Keratinocyte (primary cell): ENCODE measurements at regions not wholly inside any gene's neighbourhood (a gene's known extent, or its start where the extent isn't known, plus 50 kb on each side); places are given as distances from the start of the nearest gene placed in this dataset.

ENCODE experiments used
- DNase-seq: peaks from one replicate; pipeline ENCODE4 v3.0.0-alpha.2; 2011; ENCODE audit warnings: low read depth, missing footprints, low spot score
- FAIRE-seq: peaks from 2 replicates; lab custom pipeline; 2011; peaks lifted over from hg19 to GRCh38; lab: Jason Lieb, UNC
- H2AFZ ChIP-seq: 2 replicates; pipeline ENCODE4 v1.6.0; 2012; ENCODE audit warnings: low read length, control low read depth, inconsistent platforms; ENCODE audit not compliant: control insufficient read depth
- H3K27ac ChIP-seq: 2 replicates; pipeline ENCODE4 v1.5.1; 2011; ENCODE audit warnings: low read length; ENCODE audit not compliant: control insufficient read depth, insufficient read depth
- H3K27me3 ChIP-seq: 3 replicates; pipeline ENCODE4 v1.6.0; 2011; ENCODE audit warnings: low read length; ENCODE audit not compliant: control insufficient read depth, insufficient read depth; ENCODE audit errors: extremely low read depth
- H3K36me3 ChIP-seq, 2 experiments: 2 replicates in 1 of 2; 3 replicates in 1 of 2; pipeline ENCODE4 v1.5.1; 2011; ENCODE audit warnings: low read length in 2 of 2, mild to moderate bottlenecking in 1 of 2; ENCODE audit not compliant: control insufficient read depth in 2 of 2, insufficient read depth in 2 of 2; ENCODE audit errors: extremely low read depth in 1 of 2
- H3K4me1 ChIP-seq: 3 replicates; pipeline ENCODE4 v1.5.1; 2011; ENCODE audit warnings: low read length; ENCODE audit not compliant: control insufficient read depth, insufficient read depth; ENCODE audit errors: extremely low read depth
- H3K4me2 ChIP-seq: 3 replicates; pipeline ENCODE4 v1.6.0; 2011; ENCODE audit warnings: low read depth, low read length; ENCODE audit not compliant: control insufficient read depth, insufficient read depth; ENCODE audit errors: extremely low read depth
- H3K4me3 ChIP-seq, 3 experiments: fragments of 200-600 bp in 1 of 3; sonication (generic) in 1 of 3; 2 replicates in 2 of 3; 3 replicates in 1 of 3; pipeline ENCODE4 v1.5.1; 2011 to 2016; ENCODE audit warnings: low read length in 3 of 3, mild to moderate bottlenecking in 3 of 3, control low read depth in 2 of 3, inconsistent platforms in 1 of 3, low read depth in 1 of 3, mixed read lengths in 1 of 3, mixed run types in 1 of 3, moderate library complexity in 1 of 3; ENCODE audit not compliant: control insufficient read depth in 2 of 3, insufficient read depth in 2 of 3; ENCODE audit errors: extremely low read depth in 1 of 3
- H3K79me2 ChIP-seq: 2 replicates; pipeline ENCODE4 v1.6.0; 2012; ENCODE audit warnings: low read length; ENCODE audit not compliant: control insufficient read depth, insufficient read depth
- H3K9ac ChIP-seq: 3 replicates; pipeline ENCODE4 v1.6.0; 2011; ENCODE audit warnings: low read length; ENCODE audit not compliant: control insufficient read depth, insufficient read depth; ENCODE audit errors: extremely low read depth
- H3K9me1 ChIP-seq: 3 replicates; pipeline ENCODE4 v1.6.0; 2011; ENCODE audit warnings: low read length; ENCODE audit not compliant: control insufficient read depth, insufficient read depth; ENCODE audit errors: extremely low read depth
- H3K9me3 ChIP-seq: 2 replicates; pipeline ENCODE4 v1.5.1; 2012; ENCODE audit warnings: low read depth, low read length; ENCODE audit not compliant: control insufficient read depth
- H4K20me1 ChIP-seq: 3 replicates; pipeline ENCODE4 v1.6.0; 2011; ENCODE audit warnings: low read length; ENCODE audit not compliant: control insufficient read depth, insufficient read depth; ENCODE audit errors: extremely low read depth
- EZH2 ChIP-seq: IDR thresholded peaks from one replicate; pipeline ENCODE4 v1.6.1; 2012; ENCODE audit warnings: inconsistent platforms, mild to moderate bottlenecking, low read length, moderate library complexity
- dilution Hi-C: fragments of 300-500 bp; cut with MboI; formaldehyde crosslinking; loops from one replicate; pipeline ENCODE4 v1.7.0; 2020; ENCODE audit warnings: low sequenced_read_pairs; ENCODE audit not compliant: extremely low pct_ligation_motif_present
- TF ChIP-seq, protein P1 (sequence below), 3 experiments: IDR thresholded peaks in 1 of 3; conservative IDR thresholded peaks in 1 of 3; optimal IDR thresholded peaks in 1 of 3; 2 replicates in 2 of 3; 3 replicates in 1 of 3; pipeline versions ENCODE3 to v1.5.1; 2011; ENCODE audit warnings: low read length in 3 of 3, mild to moderate bottlenecking in 3 of 3, moderate library complexity in 2 of 3, control low read depth in 1 of 3, inconsistent platforms in 1 of 3; ENCODE audit not compliant: insufficient read depth in 2 of 3; ENCODE audit errors: extremely low read depth in 1 of 3

DNA sequence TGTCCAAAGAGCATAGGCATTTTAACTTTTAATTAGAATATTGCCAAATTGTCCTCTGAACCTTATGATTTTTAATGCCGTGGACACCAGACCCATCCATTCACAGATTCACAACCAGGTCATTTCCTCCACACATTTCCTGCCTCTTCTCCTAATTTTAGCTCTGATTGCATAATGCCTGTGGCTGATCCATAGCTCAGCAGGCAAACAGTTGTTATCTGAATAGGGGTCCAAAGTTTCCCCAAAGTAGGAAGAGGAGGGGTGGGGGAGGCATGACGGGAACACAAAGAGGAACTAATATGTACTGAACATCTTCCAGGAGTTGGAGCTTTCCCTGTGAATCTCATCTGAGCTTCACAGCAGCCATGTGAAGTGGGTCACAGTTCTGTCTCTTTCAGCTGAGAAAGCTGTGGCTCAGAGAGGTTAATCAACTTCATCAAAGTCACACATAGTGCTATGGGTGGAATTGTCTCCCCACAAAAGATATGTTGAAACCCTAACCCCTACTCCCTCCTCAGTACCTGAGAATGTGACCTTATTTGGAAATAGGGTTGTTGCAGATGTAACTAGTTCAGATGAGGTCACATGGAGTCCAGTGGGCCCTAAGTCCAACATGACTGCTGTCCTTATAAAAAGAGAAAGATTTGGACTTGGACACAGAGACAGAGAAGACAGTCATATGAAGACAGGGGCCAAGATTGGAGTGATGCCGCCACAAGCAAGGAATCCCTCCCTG lies 106.7 kb upstream of the AGBL1 start:
- no peak overlapping the region for H3K27ac ChIP-seq

DNA sequence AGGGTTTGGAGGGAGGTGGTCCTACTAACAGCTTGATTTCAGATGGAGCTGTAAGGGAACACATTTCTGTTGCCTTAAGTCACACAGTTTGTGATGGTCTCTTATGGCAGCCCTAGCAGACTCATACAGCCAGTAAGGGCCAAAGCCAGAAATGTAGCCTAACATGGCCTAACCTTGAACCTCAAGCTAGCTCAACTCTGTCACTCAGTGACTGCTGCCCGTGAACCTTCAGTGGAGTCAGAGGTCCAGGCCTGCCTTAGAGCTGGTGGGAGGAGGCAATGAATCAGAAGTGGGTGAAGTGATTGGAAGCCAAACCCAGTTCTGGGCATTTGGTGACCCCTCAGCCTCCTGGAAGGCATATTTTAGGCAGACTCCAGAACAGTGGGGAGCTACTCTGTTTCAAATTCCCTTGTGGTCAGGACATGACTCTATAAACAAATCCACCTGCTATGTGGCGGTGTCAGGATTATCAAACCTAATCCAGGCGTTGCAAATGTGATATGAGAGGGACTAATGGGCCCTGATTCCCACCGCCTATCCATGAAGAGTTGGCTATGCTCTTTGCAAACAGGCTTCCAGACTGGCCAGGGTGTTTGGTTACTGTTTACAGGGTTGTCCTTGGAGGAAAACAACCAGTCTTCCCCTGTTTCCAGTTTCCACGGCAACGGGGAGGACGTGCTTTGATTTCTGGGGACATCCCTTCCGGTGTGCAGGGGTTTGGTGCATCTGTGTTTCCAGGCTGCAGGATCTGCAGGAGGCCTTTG lies 105.9 kb upstream of the AGBL1 start:
- Histone ChIP-seq H3K27me3 (no peaks in the 10 kb centered on the region), H3K4me1 (no peaks in the 10 kb centered on the region), H3K27ac (no peak overlapping the region), H4K20me1 (no peaks in the 10 kb centered on the region), H3K9me1 (no peaks in the 10 kb centered on the region), H3K4me2 (no peak overlapping the region), H3K79me2 (no peaks in the 10 kb centered on the region), H3K9me3 (no peaks in the 10 kb centered on the region), H3K36me3 (no peaks in the 10 kb centered on the region), H3K4me3 (no peak overlapping the region), H3K9ac (no peak overlapping the region), H2AFZ (no peak overlapping the region)
- dilution Hi-C loops: no loop called here
- DNase-seq (no peak), FAIRE-seq (no peak)
- no peak for TF ChIP-seq EZH2
- TF ChIP-seq, protein P1, sequence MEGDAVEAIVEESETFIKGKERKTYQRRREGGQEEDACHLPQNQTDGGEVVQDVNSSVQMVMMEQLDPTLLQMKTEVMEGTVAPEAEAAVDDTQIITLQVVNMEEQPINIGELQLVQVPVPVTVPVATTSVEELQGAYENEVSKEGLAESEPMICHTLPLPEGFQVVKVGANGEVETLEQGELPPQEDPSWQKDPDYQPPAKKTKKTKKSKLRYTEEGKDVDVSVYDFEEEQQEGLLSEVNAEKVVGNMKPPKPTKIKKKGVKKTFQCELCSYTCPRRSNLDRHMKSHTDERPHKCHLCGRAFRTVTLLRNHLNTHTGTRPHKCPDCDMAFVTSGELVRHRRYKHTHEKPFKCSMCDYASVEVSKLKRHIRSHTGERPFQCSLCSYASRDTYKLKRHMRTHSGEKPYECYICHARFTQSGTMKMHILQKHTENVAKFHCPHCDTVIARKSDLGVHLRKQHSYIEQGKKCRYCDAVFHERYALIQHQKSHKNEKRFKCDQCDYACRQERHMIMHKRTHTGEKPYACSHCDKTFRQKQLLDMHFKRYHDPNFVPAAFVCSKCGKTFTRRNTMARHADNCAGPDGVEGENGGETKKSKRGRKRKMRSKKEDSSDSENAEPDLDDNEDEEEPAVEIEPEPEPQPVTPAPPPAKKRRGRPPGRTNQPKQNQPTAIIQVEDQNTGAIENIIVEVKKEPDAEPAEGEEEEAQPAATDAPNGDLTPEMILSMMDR (optimal IDR thresholded peaks at IDR 0.05 in 1 of 3, IDR thresholded peaks at IDR 0.05 in 1 of 3, conservative IDR thresholded peaks at IDR 0.05 in 1 of 3; ENCODE audit: extremely low read depth in 1 of 3, insufficient read depth in 2 of 3, low read length in 3 of 3): no peak

More for the DNA sequence above, 106.7 kb upstream of the AGBL1 start:
- Histone ChIP-seq H2AFZ (no peak overlapping the region), H4K20me1 (no peaks in the 10 kb centered on the region), H3K4me3 (no peak overlapping the region), H3K4me2 (no peak overlapping the region), H3K9me3 (no peaks in the 10 kb centered on the region), H3K9me1 (no peaks in the 10 kb centered on the region), H3K27me3 (no peaks in the 10 kb centered on the region), H3K4me1 (no peaks in the 10 kb centered on the region), H3K9ac (no peak overlapping the region), H3K79me2 (no peaks in the 10 kb centered on the region), H3K36me3 (no peaks in the 10 kb centered on the region)
- DNase-seq (no peak), FAIRE-seq (no peak)
- dilution Hi-C loops: no loop called here
- TF ChIP-seq, protein P1 (optimal IDR thresholded peaks at IDR 0.05 in 1 of 3, IDR thresholded peaks at IDR 0.05 in 1 of 3, conservative IDR thresholded peaks at IDR 0.05 in 1 of 3; ENCODE audit: extremely low read depth in 1 of 3, insufficient read depth in 2 of 3, low read length in 3 of 3): no peak
- TF ChIP-seq EZH2: no peak
